MM.1S (cell line): ENCODE measurements at regions not wholly inside any gene's neighbourhood (a gene's known extent, or its start where the extent isn't known, plus 50 kb on each side); places are given as distances from the start of the nearest gene placed in this dataset.

Source experiments
- DNase-seq: peaks from one replicate; pipeline ENCODE4 v3.0.0-alpha.2; 2015
- H2AFZ ChIP-seq: fragments of 300-600 bp; sonication (generic); 2 replicates; pipeline ENCODE4 v1.6.0; 2016; ENCODE audit warnings: antibody characterized with exemption, low read length
- H3F3A ChIP-seq: fragments of 300-600 bp; sonication (generic); 2 replicates; pipeline ENCODE4 v1.6.1; 2016; ENCODE audit warnings: mild to moderate bottlenecking, antibody characterized with exemption, low read length, moderate library complexity, mixed read lengths; ENCODE audit not compliant: insufficient read depth
- H3K27ac ChIP-seq: fragments of 300-600 bp; sonication (generic); 2 replicates; pipeline ENCODE4 v1.5.1; 2016; ENCODE audit warnings: mild to moderate bottlenecking, low read length
- H3K27me3 ChIP-seq: fragments of 300-600 bp; sonication (generic); replicated peaks from 2 replicates; pipeline ENCODE4 v1.6.0; 2016; ENCODE audit warnings: low read length; ENCODE audit not compliant: insufficient read depth
- H3K36me3 ChIP-seq: fragments of 300-600 bp; sonication (generic); replicated peaks from 2 replicates; pipeline ENCODE4 v1.6.1; 2016; ENCODE audit warnings: mild to moderate bottlenecking, low read length, mixed read lengths; ENCODE audit not compliant: insufficient read depth
- H3K4me1 ChIP-seq: fragments of 300-600 bp; sonication (generic); 2 replicates; pipeline ENCODE4 v1.6.1; 2016; ENCODE audit warnings: low read length, mixed read lengths
- H3K4me2 ChIP-seq: fragments of 300-600 bp; sonication (generic); 2 replicates; pipeline ENCODE4 v1.6.0; 2016; ENCODE audit warnings: low read depth, low read length
- H3K4me3 ChIP-seq: fragments of 300-600 bp; sonication (generic); 2 replicates; pipeline ENCODE4 v1.5.1; 2016; ENCODE audit warnings: low read length, mixed read lengths
- H3K79me2 ChIP-seq: fragments of 300-600 bp; sonication (generic); 2 replicates; pipeline ENCODE4 v1.6.1; 2016; ENCODE audit warnings: mixed run types, low read length, mixed read lengths
- H3K9ac ChIP-seq: fragments of 300-600 bp; sonication (generic); 2 replicates; pipeline ENCODE4 v1.6.1; 2016; ENCODE audit warnings: low read length, mixed read lengths
- H3K9me2 ChIP-seq: fragments of 300-600 bp; sonication (generic); replicated peaks from 2 replicates; pipeline ENCODE4 v1.6.1; 2016; ENCODE audit warnings: mild to moderate bottlenecking, low read length, mixed read lengths; ENCODE audit not compliant: insufficient read depth
- H3K9me3 ChIP-seq: fragments of 300-600 bp; sonication (generic); replicated peaks from 2 replicates; pipeline ENCODE4 v1.6.1; 2016; ENCODE audit warnings: mild to moderate bottlenecking, low read length, mixed read lengths; ENCODE audit not compliant: insufficient read depth
- H4K20me1 ChIP-seq: fragments of 300-600 bp; sonication (generic); 2 replicates; pipeline ENCODE4 v1.6.1; 2016; ENCODE audit warnings: mild to moderate bottlenecking, low read length, moderate library complexity, mixed read lengths; ENCODE audit not compliant: insufficient read depth
- CTCF ChIP-seq: fragments of 300-600 bp; sonication (generic); IDR thresholded peaks from 2 replicates; pipeline ENCODE4 v1.5.1; 2016; ENCODE audit warnings: antibody characterized with exemption, low read length, mixed read lengths
- EZH2 ChIP-seq: fragments of 300-600 bp; sonication (generic); optimal IDR thresholded peaks from 2 replicates; pipeline ENCODE3; 2017; ENCODE audit warnings: low read depth, mild to moderate bottlenecking, antibody characterized with exemption, low read length, mixed read lengths
- EZH2phosphoT487 ChIP-seq: fragments of 300-600 bp; sonication (generic); IDR thresholded peaks from 2 replicates; pipeline ENCODE4 v1.6.1; 2018; ENCODE audit warnings: antibody characterized with exemption, low read length

GRCh38 chr10:23725548-23725947, 286.7 kb downstream of the OTUD1 start:
- no peak for TF ChIP-seq EZH2phosphoT487
- no peak for TF ChIP-seq CTCF
- H3K27ac ChIP-seq: no peak overlapping the region
- no peak overlapping the region for H3K4me3 ChIP-seq
- H4K20me1 ChIP-seq: no peaks in the 10 kb centered on the region
- no peak for DNase-seq
- no peaks in the 10 kb centered on the region for H3K9me3 ChIP-seq
- no peaks in the 10 kb centered on the region for H3K27me3 ChIP-seq
- no peak overlapping the region for H3K4me2 ChIP-seq
- H3K9me2 ChIP-seq: no peaks in the 10 kb centered on the region
- H3K9ac ChIP-seq: no peak overlapping the region
- no peaks in the 10 kb centered on the region for H3K4me1 ChIP-seq
- H3F3A ChIP-seq: no peaks in the 10 kb centered on the region
- H2AFZ ChIP-seq: no peak overlapping the region
- no peaks in the 10 kb centered on the region for H3K79me2 ChIP-seq
- no peaks in the 10 kb centered on the region for H3K36me3 ChIP-seq

DNA sequence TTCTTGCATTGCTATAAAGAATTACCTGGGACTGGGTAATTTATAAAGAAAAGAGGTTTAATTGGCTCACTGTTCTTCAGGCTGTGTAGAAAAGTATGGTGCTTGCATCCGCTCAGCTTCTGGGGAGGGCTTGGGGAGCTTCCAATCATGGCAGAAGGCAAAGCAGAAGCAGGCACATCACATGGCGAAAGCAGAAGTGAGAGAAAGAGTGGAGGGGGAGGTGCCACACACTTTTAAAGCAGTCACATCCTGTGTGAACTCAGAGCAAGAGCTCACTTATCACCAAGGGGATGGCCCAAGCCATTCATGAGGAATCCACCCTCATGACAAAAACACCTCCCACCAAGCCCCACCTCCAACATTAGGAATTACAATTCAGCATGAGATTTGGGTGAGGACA, 303.5 kb downstream of the OTUD1 start:
- Histone ChIP-seq H3K9ac (no peak overlapping the region), H3K4me2 (no peak overlapping the region), H3F3A (no peaks in the 10 kb centered on the region), H3K9me3 (no peaks in the 10 kb centered on the region), H3K4me3 (no peak overlapping the region), H3K27me3 (no peaks in the 10 kb centered on the region), H3K9me2 (no peaks in the 10 kb centered on the region), H2AFZ (no peak overlapping the region), H3K4me1 (no peaks in the 10 kb centered on the region), H3K27ac (no peak overlapping the region), H4K20me1 (no peaks in the 10 kb centered on the region), H3K79me2 (no peaks in the 10 kb centered on the region), H3K36me3 (no peaks in the 10 kb centered on the region)
- peak; percentile 25 for DNase-seq
- TF ChIP-seq CTCF (no peak), EZH2phosphoT487 (no peak), EZH2 (no peak)

DNA sequence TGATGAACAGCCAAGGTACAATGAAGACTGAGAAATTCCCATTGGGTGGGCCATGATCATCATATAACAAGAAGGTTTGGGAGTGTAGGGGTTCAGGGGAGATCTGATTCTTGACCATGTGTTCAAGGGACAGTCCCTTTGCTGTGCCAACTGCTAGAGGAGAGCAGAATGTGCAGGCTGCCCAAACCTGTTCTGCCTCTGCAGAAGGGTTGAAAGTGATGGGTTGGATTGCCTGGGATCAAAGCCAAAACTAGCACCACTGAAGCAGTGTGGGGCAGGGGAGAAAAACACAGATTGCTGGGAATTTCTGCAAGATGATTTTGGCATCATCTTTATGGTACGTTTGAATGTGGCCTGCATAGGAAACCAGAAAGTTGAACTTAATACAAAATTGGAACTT, 303.9 kb downstream of the OTUD1 start:
- Histone ChIP-seq H3K9me2 (no peaks in the 10 kb centered on the region), H3K4me3 (no peak overlapping the region), H3K4me2 (no peak overlapping the region), H3K36me3 (no peaks in the 10 kb centered on the region), H3F3A (no peaks in the 10 kb centered on the region), H3K9ac (no peak overlapping the region), H3K79me2 (no peaks in the 10 kb centered on the region), H3K9me3 (no peaks in the 10 kb centered on the region), H3K27ac (no peak overlapping the region), H3K27me3 (no peaks in the 10 kb centered on the region), H2AFZ (no peak overlapping the region), H4K20me1 (no peaks in the 10 kb centered on the region), H3K4me1 (no peaks in the 10 kb centered on the region)
- no peak for DNase-seq
- TF ChIP-seq CTCF (no peak), EZH2 (no peak), EZH2phosphoT487 (no peak)
